GM13976 (cell line): ENCODE measurements at regions not wholly inside any gene's neighbourhood (a gene's known extent, or its start where the extent isn't known, plus 50 kb on each side); places are given as distances from the start of the nearest gene placed in this dataset.

Source experiments
- DNase-seq: peaks from one replicate; pipeline ENCODE4 v3.0.0; 2012; ENCODE audit warnings: low spot score
- in situ Hi-C: fragments of 300-500 bp; cut with MboI; formaldehyde crosslinking; loops from one replicate; pipeline ENCODE4 v1.12.0; 2022; ENCODE audit warnings: low sequenced_read_pairs, mixed read lengths, inconsistent platforms; ENCODE audit not compliant: unreplicated experiment
- TF ChIP-seq, protein P1 (sequence below): IDR thresholded peaks from 2 replicates; pipeline ENCODE4 v1.5.1; 2012; ENCODE audit warnings: borderline replicate concordance, mild to moderate bottlenecking; ENCODE audit not compliant: insufficient read depth; ENCODE audit errors: extremely low read depth, missing control alignments, control extremely low read depth

- no peak for DNase-seq
- in situ Hi-C loops = no loop called here
- TF ChIP-seq, protein P1, sequence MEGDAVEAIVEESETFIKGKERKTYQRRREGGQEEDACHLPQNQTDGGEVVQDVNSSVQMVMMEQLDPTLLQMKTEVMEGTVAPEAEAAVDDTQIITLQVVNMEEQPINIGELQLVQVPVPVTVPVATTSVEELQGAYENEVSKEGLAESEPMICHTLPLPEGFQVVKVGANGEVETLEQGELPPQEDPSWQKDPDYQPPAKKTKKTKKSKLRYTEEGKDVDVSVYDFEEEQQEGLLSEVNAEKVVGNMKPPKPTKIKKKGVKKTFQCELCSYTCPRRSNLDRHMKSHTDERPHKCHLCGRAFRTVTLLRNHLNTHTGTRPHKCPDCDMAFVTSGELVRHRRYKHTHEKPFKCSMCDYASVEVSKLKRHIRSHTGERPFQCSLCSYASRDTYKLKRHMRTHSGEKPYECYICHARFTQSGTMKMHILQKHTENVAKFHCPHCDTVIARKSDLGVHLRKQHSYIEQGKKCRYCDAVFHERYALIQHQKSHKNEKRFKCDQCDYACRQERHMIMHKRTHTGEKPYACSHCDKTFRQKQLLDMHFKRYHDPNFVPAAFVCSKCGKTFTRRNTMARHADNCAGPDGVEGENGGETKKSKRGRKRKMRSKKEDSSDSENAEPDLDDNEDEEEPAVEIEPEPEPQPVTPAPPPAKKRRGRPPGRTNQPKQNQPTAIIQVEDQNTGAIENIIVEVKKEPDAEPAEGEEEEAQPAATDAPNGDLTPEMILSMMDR = no peak
Observed at GRCh38 chr13:61913183-61913582, 497.5 kb upstream of the PCDH20 start.

DNA sequence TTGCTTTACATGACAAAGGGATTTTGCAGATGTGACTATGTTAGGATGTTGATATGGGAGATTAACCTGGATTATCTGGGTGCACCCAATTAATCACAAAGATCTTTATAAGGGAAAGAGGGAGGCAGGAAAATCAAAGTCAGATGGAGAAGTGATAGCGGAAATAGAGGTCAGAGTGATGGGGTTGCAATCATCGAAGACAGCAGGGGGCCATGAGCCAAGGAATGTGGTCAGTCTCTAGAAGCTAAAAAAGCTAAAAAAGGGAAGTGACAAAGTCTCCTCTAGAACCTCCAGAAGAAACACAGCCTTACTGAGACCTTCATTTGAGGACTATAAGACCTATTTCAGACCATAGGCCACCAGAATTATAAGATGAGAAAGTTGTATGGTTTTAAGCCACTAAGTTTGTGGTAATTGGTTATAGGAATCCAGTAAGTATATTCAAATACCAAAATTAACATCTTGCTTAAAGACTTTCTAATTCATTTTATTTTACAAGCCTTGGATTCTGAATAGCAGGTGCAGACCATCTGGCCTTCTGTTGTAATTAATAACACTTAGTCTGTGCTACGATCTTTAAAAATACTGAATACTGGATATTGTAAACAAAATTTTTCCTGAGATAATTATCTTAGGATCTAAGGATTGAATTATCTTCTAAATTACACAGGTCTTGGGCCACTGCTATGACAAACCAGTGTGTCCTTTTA is 493.4 kb upstream of the PCDH20 start:
- in situ Hi-C loops = no loop called here
- no peak for DNase-seq
- TF ChIP-seq, protein P1 = no peak

DNA sequence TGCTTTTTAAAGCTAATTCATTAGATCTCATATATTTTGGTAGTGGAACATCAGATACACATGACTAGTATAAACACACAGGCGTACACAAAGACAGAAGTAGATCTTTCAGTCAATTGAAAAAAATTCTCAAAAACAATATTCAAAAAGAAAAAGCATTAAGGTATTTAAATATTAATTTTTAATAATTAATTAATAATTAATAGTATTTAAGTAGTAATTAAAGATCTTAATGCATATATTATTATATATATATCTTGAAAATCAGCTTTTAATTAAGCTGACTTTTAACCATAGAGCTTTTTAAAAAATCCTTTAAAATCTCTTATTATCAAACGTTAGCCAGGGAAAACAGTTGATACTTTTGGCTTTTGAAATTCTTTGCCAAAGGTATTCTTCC is 489.4 kb upstream of the PCDH20 start:
- in situ Hi-C loops = no loop called here
- TF ChIP-seq, protein P1 = no peak
- no peak for DNase-seq

DNA sequence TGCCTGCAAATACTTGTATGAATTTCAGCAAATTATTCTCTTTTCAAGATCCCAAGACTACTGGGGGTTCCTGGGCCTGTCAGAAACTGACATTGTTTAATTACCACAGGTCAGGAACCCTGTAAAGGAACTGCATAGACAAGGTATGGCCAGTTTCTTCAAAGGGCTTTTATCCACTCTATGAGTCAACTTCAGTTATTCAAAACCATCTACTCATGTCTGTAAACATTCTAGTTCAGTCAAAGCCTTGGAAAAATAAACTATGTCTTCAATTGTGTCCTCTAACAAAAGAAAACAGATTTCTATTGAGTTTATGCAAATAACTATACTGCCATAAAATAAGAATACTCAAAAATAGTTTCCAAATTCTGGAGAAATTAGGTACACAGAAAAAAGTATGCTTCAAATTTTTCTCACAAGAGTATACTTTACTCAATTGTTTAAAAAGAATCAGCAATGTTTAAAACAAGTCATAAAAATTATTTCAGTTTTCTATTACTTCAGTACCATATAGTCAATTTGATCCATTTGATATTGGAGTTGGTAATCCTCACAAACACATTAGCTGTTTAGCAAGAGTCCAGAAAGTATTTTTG is 486.4 kb upstream of the PCDH20 start:
- no peak for DNase-seq
- in situ Hi-C loops = no loop called here
- TF ChIP-seq, protein P1 = no peak

DNA sequence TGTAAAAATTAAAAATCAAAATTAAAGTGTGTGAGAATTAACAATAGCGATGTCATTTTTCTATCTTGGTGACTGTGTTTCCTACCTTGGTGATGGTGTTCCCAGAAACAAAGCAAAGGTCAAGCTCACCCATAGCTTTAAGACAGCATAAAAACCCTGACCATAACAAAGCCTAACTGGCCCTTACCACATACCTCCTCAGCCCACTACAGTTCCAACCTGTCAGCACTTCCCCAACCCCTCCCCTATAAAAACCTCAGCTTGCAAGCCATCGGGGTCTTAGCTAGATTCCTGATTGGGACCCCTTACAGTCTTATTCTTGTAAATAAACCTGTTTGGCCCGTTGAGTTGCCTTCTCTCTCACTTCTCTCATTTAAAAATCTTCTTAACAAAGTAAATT is 484.4 kb upstream of the PCDH20 start:
- in situ Hi-C loops = no loop called here

GRCh38 chr13:61898207-61898606 is 482.6 kb upstream of the PCDH20 start:
- in situ Hi-C loops = no loop called here
- no peak for DNase-seq
- TF ChIP-seq, protein P1 = no peak

More for the DNA sequence above, 484.4 kb upstream of the PCDH20 start:
- TF ChIP-seq, protein P1 = no peak
- DNase-seq = no peak
